HUES64 (cell line): ENCODE measurements at regions not wholly inside any gene's neighbourhood (a gene's known extent, or its start where the extent isn't known, plus 50 kb on each side); places are given as distances from the start of the nearest gene placed in this dataset.

Experiments used
- H3K27ac ChIP-seq: 2 replicates; pipeline ENCODE4 v1.7.0; 2013; ENCODE audit warnings: low read depth, low read length, inconsistent platforms
- H3K27me3 ChIP-seq: 2 replicates; pipeline ENCODE4 v1.6.1; 2013; ENCODE audit warnings: mild to moderate bottlenecking, low read length; ENCODE audit not compliant: insufficient read depth
- H3K36me3 ChIP-seq: 2 replicates; pipeline ENCODE4 v1.6.1; 2013; ENCODE audit warnings: mild to moderate bottlenecking, low read length; ENCODE audit not compliant: insufficient read depth
- H3K4me1 ChIP-seq: 2 replicates; pipeline ENCODE4 v1.6.1; 2013; ENCODE audit warnings: mild to moderate bottlenecking, low read length, moderate library complexity; ENCODE audit not compliant: insufficient read depth
- H3K4me3 ChIP-seq: 2 replicates; pipeline ENCODE4 v1.5.1; 2013; ENCODE audit warnings: mild to moderate bottlenecking, low read length, moderate library complexity
- H3K9ac ChIP-seq: 2 replicates; pipeline ENCODE4 v1.6.1; 2013; ENCODE audit warnings: mild to moderate bottlenecking, low read depth, low read length
- H3K9me3 ChIP-seq: 2 replicates; pipeline ENCODE4 v1.6.1; 2013; ENCODE audit warnings: low read depth, low read length; ENCODE audit not compliant: insufficient read depth
- WGBS: fragments of 150-250, 120-280 bp; methylation state at CpG from one replicate; pipeline ENCODE4 v1.1.7; 2013; ENCODE audit warnings: missing lambda C conversion rate; 5-methylcytosine and 5-hydroxymethylcytosine counted together

DNA sequence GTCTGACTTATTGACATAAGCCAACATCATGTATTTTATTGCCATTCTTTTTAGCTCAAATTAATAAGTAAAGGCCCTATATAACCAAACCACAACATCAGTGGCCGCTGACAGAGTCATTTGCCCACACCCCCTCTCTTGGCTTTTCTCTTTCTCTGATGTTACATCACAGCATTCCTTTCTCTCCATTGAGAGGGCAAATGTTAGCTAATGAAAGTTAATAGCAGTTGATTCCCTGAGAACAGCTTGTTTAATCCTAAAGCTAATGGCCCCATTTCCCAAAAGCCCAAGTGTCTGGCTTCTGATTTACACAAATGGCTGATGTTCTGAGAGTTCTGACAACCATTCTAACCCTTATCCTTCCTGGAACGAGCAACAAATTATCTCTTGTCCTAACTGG, 308.8 kb downstream of the SNAPC1 start:
- H3K9ac ChIP-seq: no peak overlapping the region
- no peaks in the 10 kb centered on the region for H3K36me3 ChIP-seq
- 92% methylated on average over 1 of the region's 2 CpGs for WGBS
- no peak overlapping the region for H3K4me3 ChIP-seq
- no peaks in the 10 kb centered on the region for H3K4me1 ChIP-seq
- H3K27me3 ChIP-seq: no peaks in the 10 kb centered on the region
- no peak overlapping the region for H3K27ac ChIP-seq
- no peaks in the 10 kb centered on the region for H3K9me3 ChIP-seq

DNA sequence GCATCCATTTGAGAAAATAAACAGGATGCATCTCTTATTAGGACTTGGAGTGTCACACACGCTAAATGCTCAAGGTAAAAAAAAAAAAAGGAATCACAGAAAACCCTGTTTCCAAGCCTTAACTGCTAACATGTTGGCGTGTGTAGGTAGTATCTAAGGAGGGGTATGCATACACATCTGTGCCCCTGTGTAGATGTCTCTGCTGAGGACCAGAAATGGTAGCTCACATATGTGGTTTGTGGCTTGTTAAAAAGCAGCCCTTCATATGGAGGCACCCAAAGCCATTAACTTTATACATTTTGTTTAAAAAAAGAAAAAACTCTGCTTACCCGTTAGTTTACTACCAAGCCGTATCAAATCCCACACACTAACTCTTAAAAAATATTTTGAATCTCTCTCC, 314.1 kb downstream of the SNAPC1 start:
- H3K27me3 ChIP-seq: no peaks in the 10 kb centered on the region
- no peaks in the 10 kb centered on the region for H3K4me1 ChIP-seq
- H3K36me3 ChIP-seq: no peaks in the 10 kb centered on the region
- H3K9ac ChIP-seq: no peak overlapping the region
- no peak overlapping the region for H3K27ac ChIP-seq
- no peaks in the 10 kb centered on the region for H3K9me3 ChIP-seq
- WGBS: 94% methylated on average over 4 of the region's 4 CpGs
- no peak overlapping the region for H3K4me3 ChIP-seq

DNA sequence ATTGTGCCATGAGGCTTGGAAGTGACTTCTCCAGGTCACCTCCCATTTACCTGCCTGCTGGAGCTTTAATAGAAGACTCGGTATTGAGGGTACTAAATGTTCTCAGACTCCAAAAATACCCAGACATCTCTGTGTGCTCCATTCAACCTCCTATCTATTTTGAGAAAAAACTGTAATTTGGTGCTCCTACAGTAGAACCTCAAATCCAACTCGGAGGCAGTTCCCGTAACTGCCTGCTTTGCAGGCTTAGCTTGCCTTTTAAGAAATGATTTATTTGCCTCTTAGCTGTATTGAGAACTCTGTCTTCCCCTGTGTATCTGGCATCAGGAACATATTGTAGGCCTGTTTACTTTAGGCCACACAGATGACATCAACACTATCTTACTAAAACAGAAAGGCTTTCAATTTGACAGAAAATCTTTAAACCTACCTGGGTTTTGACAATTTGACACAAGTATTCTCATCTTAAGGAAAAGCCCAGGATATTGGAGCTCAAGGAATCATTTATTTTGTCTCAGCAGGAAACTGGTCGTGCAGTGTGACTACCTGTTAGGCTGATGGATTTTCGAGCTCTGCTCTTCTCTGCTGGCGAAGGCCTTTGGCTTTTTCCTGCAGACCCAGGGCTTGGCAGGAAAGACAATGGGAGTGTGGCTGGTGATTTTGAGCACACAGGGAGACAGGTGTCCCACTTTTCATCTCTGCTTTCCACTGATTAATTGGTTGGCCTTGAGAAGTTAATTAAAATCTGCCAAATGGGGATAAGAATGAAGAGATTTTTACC, 314.8 kb downstream of the SNAPC1 start:
- H3K9me3 ChIP-seq: no peaks in the 10 kb centered on the region
- 94% methylated on average over 6 of the region's 6 CpGs for WGBS
- no peaks in the 10 kb centered on the region for H3K4me1 ChIP-seq
- H3K9ac ChIP-seq: no peak overlapping the region
- no peaks in the 10 kb centered on the region for H3K27me3 ChIP-seq
- H3K4me3 ChIP-seq: no peak overlapping the region
- no peaks in the 10 kb centered on the region for H3K36me3 ChIP-seq
- H3K27ac ChIP-seq: no peak overlapping the region

DNA sequence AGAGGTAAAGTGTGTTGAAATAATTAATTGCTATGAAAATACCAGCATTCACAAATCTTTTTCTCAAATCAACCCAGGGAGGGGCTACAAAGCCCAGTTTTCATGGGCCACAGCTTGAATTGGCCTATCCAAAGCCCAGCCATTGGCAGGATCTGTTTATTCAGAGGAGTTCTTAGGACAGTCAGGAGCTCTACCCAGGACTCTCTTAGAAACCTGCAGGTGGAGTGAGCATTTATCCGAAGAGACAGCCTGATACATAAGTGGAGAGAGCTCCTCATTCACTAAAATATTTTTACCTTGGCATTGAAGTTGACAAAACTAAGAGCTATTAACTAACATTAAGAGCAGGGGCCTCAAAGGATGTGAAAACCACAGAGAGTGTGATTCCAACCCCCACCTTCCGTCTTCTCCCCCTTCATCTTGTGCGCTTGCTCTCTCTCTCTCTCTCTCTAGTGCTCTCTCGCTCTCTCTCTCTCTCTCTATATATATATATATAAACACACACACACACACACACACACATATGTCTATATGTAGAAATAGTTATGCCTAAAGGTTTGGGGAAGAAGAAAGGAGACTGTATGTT, 315.5 kb downstream of the SNAPC1 start:
- no peaks in the 10 kb centered on the region for H3K4me1 ChIP-seq
- H3K27ac ChIP-seq: no peak overlapping the region
- 96% methylated on average over 3 of the region's 4 CpGs for WGBS
- no peak overlapping the region for H3K4me3 ChIP-seq
- no peaks in the 10 kb centered on the region for H3K27me3 ChIP-seq
- H3K36me3 ChIP-seq: no peaks in the 10 kb centered on the region
- H3K9me3 ChIP-seq: no peaks in the 10 kb centered on the region
- no peak overlapping the region for H3K9ac ChIP-seq

DNA sequence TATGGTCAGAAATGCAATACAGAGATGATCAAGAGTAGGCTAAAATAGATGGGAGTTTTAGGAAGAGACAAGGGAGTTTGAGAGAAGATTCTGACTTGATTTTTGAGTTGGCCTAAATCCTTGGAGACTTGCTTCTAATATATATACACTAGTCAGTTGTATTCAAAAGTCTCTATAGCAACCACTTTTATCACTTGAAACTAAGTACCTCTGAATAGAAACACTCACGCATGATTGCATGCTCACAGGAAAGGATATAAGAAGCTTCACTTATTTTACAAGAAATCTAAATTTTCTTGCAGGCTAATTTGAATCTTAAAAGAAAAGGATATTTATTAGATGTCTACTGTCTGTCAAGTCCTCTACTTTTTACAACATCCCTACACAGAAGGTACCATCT, 316.8 kb downstream of the SNAPC1 start:
- Histone ChIP-seq H3K36me3 (no peaks in the 10 kb centered on the region), H3K9me3 (no peaks in the 10 kb centered on the region), H3K9ac (no peak overlapping the region), H3K4me3 (no peak overlapping the region), H3K27ac (no peak overlapping the region), H3K27me3 (no peaks in the 10 kb centered on the region), H3K4me1 (no peaks in the 10 kb centered on the region)
- 90% methylated on average over 1 of the region's 1 CpG for WGBS

DNA sequence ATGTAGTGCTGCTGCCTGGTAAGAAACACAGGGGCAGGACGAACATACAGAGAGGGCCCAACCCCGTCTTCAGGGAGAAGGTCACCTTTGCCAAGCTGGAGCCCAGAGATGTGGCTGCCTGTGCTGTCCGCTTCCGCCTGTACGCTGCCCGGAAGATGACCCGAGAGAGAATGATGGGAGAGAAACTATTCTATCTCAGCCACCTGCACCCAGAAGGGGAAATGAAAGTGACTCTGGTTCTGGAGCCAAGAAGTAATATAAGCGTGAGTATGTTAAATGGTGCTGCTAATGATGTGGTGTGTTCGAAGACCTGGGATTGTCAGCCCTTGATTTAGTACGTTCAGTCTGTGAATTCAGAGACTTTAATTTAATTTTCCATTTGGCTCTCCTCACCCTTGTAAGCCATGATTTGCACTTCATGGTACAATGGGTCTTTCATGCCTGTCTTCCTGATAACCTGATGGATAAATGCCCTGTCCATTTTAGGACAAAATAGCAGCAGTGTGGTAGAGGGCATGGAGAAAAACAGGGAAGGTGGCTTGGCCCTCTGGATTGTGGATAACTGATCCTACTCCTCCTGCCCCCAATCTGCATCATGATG, 318.9 kb downstream of the SNAPC1 start:
- H3K36me3 ChIP-seq: no peaks in the 10 kb centered on the region
- H3K9ac ChIP-seq: no peak overlapping the region
- no peaks in the 10 kb centered on the region for H3K9me3 ChIP-seq
- H3K4me1 ChIP-seq: no peaks in the 10 kb centered on the region
- H3K27ac ChIP-seq: no peak overlapping the region
- H3K4me3 ChIP-seq: no peak overlapping the region
- 96% methylated on average over 10 of the region's 10 CpGs for WGBS
- no peaks in the 10 kb centered on the region for H3K27me3 ChIP-seq

DNA sequence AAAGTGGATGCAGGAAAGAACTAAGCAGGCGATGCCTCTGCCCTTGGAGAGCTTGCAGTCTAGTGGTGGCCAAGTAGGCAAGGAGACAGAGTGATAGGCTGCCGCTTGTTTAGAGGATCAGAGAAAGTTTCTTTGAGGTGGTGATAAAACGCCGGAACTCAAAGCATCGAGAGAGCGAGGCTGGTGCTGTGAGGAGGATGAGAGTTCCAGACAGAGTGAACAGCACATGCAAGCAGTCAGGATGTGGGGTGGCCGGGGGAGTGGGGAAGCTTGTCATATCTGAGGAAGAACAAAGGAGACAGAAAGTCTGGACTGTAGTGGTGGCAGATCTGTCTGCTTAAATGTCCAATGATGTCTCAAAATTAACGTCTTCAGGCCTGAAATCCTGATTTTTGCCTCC, 319.7 kb downstream of the SNAPC1 start:
- 92% methylated on average over 8 of the region's 8 CpGs for WGBS
- H3K9ac ChIP-seq: no peak overlapping the region
- no peak overlapping the region for H3K4me3 ChIP-seq
- H3K36me3 ChIP-seq: no peaks in the 10 kb centered on the region
- no peaks in the 10 kb centered on the region for H3K27me3 ChIP-seq
- no peaks in the 10 kb centered on the region for H3K4me1 ChIP-seq
- H3K27ac ChIP-seq: no peak overlapping the region
- no peaks in the 10 kb centered on the region for H3K9me3 ChIP-seq

DNA sequence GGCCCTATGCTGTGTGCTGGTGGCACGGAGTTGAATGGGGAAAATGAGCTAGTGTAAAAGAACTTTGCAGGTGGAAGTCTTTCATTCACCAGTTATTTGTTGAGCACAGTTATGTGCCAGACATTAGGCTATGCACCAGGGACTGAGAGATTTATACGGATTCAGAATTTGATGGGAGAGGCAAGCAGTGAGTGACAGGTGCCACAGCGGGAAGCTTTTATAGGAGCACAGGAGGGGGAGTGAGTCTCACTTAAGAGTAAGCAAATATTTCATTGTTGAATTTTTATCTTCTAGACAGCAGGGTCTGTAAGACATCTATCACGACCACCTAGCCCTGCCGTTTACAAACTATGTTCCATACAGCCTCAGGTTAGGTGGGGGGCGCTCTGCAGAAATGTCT, 320.6 kb downstream of the SNAPC1 start:
- H3K27ac ChIP-seq: no peak overlapping the region

DNA sequence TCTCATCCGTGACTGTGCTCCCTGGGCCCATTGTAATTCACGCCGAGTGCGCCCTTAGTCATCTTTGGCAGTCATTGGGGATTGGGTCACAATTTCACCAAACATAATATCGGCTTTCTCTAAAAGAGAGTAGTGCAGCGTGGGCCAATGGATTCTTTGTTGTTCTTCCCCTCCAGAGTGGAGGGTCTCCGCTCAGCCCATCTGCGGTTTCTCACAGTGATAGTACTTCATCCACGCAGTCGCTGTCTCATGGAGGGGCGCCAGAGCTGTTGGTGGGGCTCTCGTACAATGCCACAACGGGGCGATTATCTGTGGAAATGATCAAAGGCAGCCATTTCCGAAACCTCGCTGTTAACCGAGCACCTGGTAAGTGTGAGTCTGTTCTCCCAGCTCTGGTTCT, 321.8 kb downstream of the SNAPC1 start:
- H3K27ac ChIP-seq: no peak overlapping the region
- H3K36me3 ChIP-seq: no peaks in the 10 kb centered on the region
- no peaks in the 10 kb centered on the region for H3K9me3 ChIP-seq
- H3K9ac ChIP-seq: no peak overlapping the region
- H3K27me3 ChIP-seq: no peaks in the 10 kb centered on the region
- no peak overlapping the region for H3K4me3 ChIP-seq
- H3K4me1 ChIP-seq: no peaks in the 10 kb centered on the region
- 91% methylated on average over 17 of the region's 17 CpGs for WGBS

More for the DNA sequence above, 320.6 kb downstream of the SNAPC1 start:
- no peaks in the 10 kb centered on the region for H3K27me3 ChIP-seq
- H3K9ac ChIP-seq: no peak overlapping the region
- H3K4me3 ChIP-seq: no peak overlapping the region
- WGBS: 90% methylated on average over 5 of the region's 6 CpGs
- H3K9me3 ChIP-seq: no peaks in the 10 kb centered on the region
- no peaks in the 10 kb centered on the region for H3K36me3 ChIP-seq
- no peaks in the 10 kb centered on the region for H3K4me1 ChIP-seq

DNA sequence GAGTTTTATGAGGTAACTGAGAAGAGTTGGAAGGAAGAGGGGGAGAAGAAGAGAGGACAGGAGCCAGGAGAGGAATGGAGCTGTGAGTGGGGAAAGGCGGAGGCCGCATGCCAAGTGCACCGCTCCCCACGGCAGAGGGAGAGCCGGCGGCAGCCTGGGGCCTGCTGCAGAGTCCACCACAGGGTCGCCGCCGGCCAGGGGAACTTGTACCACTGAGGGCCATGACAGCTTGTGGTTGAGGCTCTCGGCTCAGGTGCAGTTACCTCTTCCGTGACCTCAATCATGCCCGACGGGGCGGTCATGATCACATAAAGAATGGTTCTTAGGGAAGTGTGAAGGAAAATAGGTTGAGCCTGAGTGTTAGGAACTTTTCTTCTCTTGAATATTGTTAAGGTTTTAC, 325.0 kb downstream of the SNAPC1 start:
- Histone ChIP-seq H3K36me3 (no peaks in the 10 kb centered on the region), H3K27ac (no peak overlapping the region), H3K4me1 (no peaks in the 10 kb centered on the region), H3K9ac (no peak overlapping the region), H3K27me3 (no peaks in the 10 kb centered on the region), H3K4me3 (no peak overlapping the region), H3K9me3 (no peaks in the 10 kb centered on the region)
- WGBS: 96% methylated on average over 14 of the region's 14 CpGs

DNA sequence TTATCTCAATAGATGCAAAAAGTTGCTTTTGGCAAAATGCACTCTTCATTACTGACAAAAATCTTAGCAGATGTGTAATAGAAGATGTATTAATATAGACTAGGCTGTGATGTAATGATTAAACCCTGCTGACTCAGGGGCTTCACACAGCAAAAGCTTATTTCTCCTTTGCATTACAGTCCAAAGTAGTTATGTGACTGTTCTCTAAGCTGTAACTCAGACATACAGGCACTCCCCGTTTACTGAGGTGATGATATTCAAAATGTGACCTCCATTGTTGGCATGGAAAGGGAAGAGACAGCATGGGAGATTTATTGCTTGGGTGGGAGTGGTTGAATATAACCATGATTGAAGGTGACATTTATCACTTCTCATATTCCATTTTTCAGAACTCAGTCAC, 331.5 kb downstream of the SNAPC1 start:
- WGBS: 95% methylated on average over 1 of the region's 1 CpG
- Histone ChIP-seq H3K4me3 (no peak overlapping the region), H3K36me3 (no peaks in the 10 kb centered on the region), H3K9me3 (peaks cover 9% of the 10 kb centered on the region; the same call in 1 of the 2 replicates), H3K4me1 (no peaks in the 10 kb centered on the region), H3K9ac (no peak overlapping the region), H3K27me3 (no peaks in the 10 kb centered on the region), H3K27ac (no peak overlapping the region)
